MCF 10A (cell line): ENCODE measurements at regions not wholly inside any gene's neighbourhood (a gene's known extent, or its start where the extent isn't known, plus 50 kb on each side); places are given as distances from the start of the nearest gene placed in this dataset.
A peak's percentile ranks its signal among the peaks of the same experiment; 100 is the strongest.

Experiments used
- BruUV-seq: library from RNA; stranded (reverse); fragments of 400-500 nt; replicated peaks from 2 replicates; lab custom pipeline; 2021; lab: Mats Ljungman, UMichigan
- CTCF ChIA-PET: fragments of 300-600 bp; sonication (Branson Sonifier 250); formaldehyde crosslinking; extraction: SDS; loops from one replicate; lab custom pipeline; 2021; ENCODE audit warnings: antibody characterized with exemption, inconsistent platforms; lab: Yijun Ruan, JAX
- POLR2A ChIA-PET: fragments of 300-600, 350-650 bp; sonication (Branson Sonifier 250); formaldehyde crosslinking; extraction: SDS; loops from one replicate; lab custom pipeline; 2020; ENCODE audit warnings: antibody characterized with exemption, inconsistent platforms; lab: Yijun Ruan, JAX
- DNase-seq: peaks from one replicate; pipeline ENCODE4 v3.0.0-alpha.2; 2018; ENCODE audit not compliant: unreplicated experiment
- H3K27ac Mint-ChIP-seq: one replicate; pipeline ENCODE4 v1.8.0; 2022; ENCODE audit warnings: mild to moderate bottlenecking, low read depth, mixed read lengths; ENCODE audit not compliant: unreplicated experiment
- H3K27me3 Mint-ChIP-seq: one replicate; pipeline ENCODE4 v1.8.0; 2022; ENCODE audit warnings: mixed read lengths; ENCODE audit not compliant: insufficient read depth, unreplicated experiment
- H3K36me3 Mint-ChIP-seq: one replicate; pipeline ENCODE4 v1.8.0; 2022; ENCODE audit warnings: mild to moderate bottlenecking, moderate library complexity, mixed read lengths; ENCODE audit not compliant: insufficient read depth, unreplicated experiment
- H3K4me1 Mint-ChIP-seq: one replicate; pipeline ENCODE4 v1.8.0; 2022; ENCODE audit warnings: mixed read lengths; ENCODE audit not compliant: insufficient read depth, unreplicated experiment
- H3K4me3 Mint-ChIP-seq: one replicate; pipeline ENCODE4 v1.8.0; 2022; ENCODE audit warnings: mild to moderate bottlenecking, moderate library complexity, mixed read lengths; ENCODE audit not compliant: unreplicated experiment
- H3K9me3 Mint-ChIP-seq: one replicate; pipeline ENCODE4 v1.8.0; 2022; ENCODE audit warnings: mixed read lengths; ENCODE audit not compliant: unreplicated experiment
- intact Hi-C: fragments of 100-400 bp; cut with micrococcal nuclease; formaldehyde crosslinking; loops from 2 replicates; pipeline ENCODE4 v1.14.1; 2022
- TF ChIP-seq, protein P1 (sequence below): fragments of 200-600 bp; IDR thresholded peaks from one replicate; pipeline ENCODE4 v1.8.0; 2022; ENCODE audit warnings: antibody characterized with exemption, mild to moderate bottlenecking; ENCODE audit not compliant: unreplicated experiment

DNA sequence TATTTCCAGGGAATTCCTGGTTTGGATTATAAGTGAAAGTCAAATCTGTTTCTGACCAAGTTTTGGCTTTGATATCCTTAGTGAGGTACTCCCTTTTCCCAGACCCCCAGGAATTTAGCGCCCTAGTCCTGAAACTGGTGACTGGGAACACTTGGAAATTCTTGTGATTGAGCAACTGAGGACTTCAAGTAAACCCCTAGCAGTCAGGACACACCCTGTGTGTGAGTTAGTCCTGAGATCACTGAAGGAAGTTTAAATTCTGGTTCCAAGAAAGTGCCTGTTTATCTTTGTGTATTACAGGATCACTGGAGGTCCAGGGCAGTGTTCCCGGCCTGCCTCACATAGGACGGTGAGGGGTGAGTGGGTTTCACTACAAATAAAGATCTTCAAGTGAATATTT, 95.1 kb upstream of the F3 start:
- peak; percentile 64 for DNase-seq
- H3K4me3 Mint-ChIP-seq: no peak overlapping the region
- H3K27ac Mint-ChIP-seq: no peak overlapping the region
- intact Hi-C loops: no loop called here
- no peaks in the 10 kb centered on the region for H3K27me3 Mint-ChIP-seq
- CTCF ChIA-PET: interaction anchor here (1.0 to 2.1 kb wide), 3 partner anchors 8 to 166 kb away, joined by 3 to 5 read pairs (median 4); no protein-coding TSS in a partner anchor
- BruUV-seq: no TSS peak
- H3K4me1 Mint-ChIP-seq: no peaks in the 10 kb centered on the region
- no peaks in the 10 kb centered on the region for H3K36me3 Mint-ChIP-seq
- TF ChIP-seq, protein P1, sequence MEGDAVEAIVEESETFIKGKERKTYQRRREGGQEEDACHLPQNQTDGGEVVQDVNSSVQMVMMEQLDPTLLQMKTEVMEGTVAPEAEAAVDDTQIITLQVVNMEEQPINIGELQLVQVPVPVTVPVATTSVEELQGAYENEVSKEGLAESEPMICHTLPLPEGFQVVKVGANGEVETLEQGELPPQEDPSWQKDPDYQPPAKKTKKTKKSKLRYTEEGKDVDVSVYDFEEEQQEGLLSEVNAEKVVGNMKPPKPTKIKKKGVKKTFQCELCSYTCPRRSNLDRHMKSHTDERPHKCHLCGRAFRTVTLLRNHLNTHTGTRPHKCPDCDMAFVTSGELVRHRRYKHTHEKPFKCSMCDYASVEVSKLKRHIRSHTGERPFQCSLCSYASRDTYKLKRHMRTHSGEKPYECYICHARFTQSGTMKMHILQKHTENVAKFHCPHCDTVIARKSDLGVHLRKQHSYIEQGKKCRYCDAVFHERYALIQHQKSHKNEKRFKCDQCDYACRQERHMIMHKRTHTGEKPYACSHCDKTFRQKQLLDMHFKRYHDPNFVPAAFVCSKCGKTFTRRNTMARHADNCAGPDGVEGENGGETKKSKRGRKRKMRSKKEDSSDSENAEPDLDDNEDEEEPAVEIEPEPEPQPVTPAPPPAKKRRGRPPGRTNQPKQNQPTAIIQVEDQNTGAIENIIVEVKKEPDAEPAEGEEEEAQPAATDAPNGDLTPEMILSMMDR: no peak
- peaks cover 9% of the 10 kb centered on the region for H3K9me3 Mint-ChIP-seq
- POLR2A ChIA-PET: interaction anchor here (0.6 to 1.9 kb wide), 8 partner anchors 10 to 1298 kb away, joined by 3 to 10 read pairs (median 4); no protein-coding TSS in a partner anchor

DNA sequence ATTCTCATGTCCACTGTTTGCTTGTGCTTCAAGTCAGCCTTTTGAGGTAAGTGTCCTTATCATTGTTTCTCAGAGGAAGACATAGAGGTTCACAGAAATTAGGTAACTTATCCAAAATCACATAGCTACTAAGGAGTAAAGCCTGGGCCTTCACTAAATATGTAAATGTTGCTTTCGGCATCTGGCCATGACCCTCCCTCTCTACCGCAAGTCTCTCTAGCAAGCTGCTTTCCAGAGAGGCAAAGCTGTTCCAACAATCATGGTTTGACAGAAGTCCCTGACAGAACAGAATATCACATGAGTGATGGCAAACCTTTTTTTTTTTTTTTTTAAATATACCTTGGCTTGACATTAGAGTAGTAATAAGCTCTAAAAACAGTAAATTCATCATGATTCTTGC, 94.5 kb upstream of the F3 start:
- CTCF ChIA-PET: interaction anchor here (0.6 to 2.1 kb wide), 8 partner anchors 9 to 1300 kb away, joined by 3 to 7 read pairs (median 4); no protein-coding TSS in a partner anchor

DNA sequence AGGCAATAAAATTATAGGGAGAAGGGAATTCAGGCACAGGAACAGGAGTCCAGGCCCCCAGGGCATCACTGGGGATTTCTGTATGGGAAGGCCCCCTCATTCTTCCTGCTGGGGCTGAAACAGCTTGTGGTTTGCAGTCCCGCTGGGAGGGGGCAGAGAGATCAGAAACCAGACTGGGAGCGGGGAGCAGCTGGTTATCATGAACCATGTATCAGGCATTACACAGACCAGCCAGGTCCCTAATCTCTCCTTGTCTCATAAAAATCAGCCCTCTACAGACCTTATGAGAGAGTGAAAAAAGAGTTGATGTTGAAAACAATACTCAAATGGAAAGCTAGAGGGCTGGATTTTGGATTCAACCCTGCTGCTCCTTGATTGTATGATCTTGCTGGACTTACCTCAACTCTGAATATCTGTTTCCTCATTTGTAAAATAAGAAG, 93.4 kb upstream of the F3 start:
- no peak for DNase-seq
- no peaks in the 10 kb centered on the region for H3K27me3 Mint-ChIP-seq
- no peak overlapping the region for H3K4me3 Mint-ChIP-seq
- H3K36me3 Mint-ChIP-seq: peaks cover 6% of the 10 kb centered on the region
- TF ChIP-seq, protein P1: no peak
- ChIA-PET POLR2A (interaction anchor here (1.3 to 1.9 kb wide), 8 partner anchors 12 to 107 kb away, joined by 4 to 10 read pairs (median 5); partner anchors contain the start of gene F3), CTCF (interaction anchor here (0.7 to 2.1 kb wide), 9 partner anchors 9 to 170 kb away, joined by 3 to 7 read pairs (median 5); no protein-coding TSS in a partner anchor)
- intact Hi-C loops: no loop called here
- no TSS peak for BruUV-seq
- peaks cover 3% of the 10 kb centered on the region for H3K9me3 Mint-ChIP-seq
- peak overlapping the region; percentile 44 for H3K27ac Mint-ChIP-seq
- no peaks in the 10 kb centered on the region for H3K4me1 Mint-ChIP-seq

More for the DNA sequence above, 94.5 kb upstream of the F3 start:
- BruUV-seq: no TSS peak
- Mint-ChIP-seq H3K9me3 (peaks cover 9% of the 10 kb centered on the region), H3K4me1 (no peaks in the 10 kb centered on the region), H3K4me3 (no peak overlapping the region), H3K36me3 (peaks cover 3% of the 10 kb centered on the region), H3K27me3 (no peaks in the 10 kb centered on the region), H3K27ac (no peak overlapping the region)
- TF ChIP-seq, protein P1: no peak
- intact Hi-C loops: no loop called here
- POLR2A ChIA-PET: interaction anchor here (0.5 to 1.9 kb wide), 10 partner anchors 10 to 156 kb away, joined by 3 to 10 read pairs (median 4); no protein-coding TSS in a partner anchor
- DNase-seq: no peak

DNA sequence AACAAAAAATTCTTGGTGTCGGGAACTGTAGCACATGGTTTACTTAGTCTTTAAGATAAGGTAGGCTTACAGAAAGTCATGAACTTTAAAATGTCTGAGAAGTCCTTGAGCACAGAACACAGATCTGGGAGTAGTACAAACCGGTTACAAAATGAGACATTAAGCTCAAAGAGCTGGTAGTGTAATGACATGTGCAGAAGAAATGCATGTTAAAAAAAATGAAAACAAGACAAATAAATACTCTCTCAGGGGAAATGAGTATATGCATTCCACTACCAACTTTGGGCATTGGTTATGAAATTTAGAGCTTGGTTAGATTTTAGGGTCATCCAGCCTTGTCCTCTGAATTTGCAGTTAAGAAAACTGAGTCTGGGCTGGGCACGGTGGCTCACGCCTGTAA, 91.5 kb upstream of the F3 start:
- Mint-ChIP-seq H3K27ac (no peak overlapping the region), H3K4me3 (no peak overlapping the region), H3K27me3 (no peaks in the 10 kb centered on the region), H3K36me3 (peaks cover 6% of the 10 kb centered on the region), H3K4me1 (no peaks in the 10 kb centered on the region), H3K9me3 (no peaks in the 10 kb centered on the region)
- no peak for DNase-seq
- intact Hi-C loops: no loop called here
- TF ChIP-seq, protein P1: no peak
- ChIA-PET CTCF (no interaction called here), POLR2A (no interaction called here)
- no TSS peak for BruUV-seq
